HEK293T (cell line): ENCODE measurements at regions not wholly inside any gene's neighbourhood (a gene's known extent, or its start where the extent isn't known, plus 50 kb on each side); places are given as distances from the start of the nearest gene placed in this dataset.

ENCODE experiments used
- ARNT ChIP-seq: fragments of 450-650 bp; IDR thresholded peaks from 2 replicates; pipeline ENCODE4 v1.6.1; 2017; ENCODE audit warnings: mild to moderate bottlenecking
- BHLHE40 ChIP-seq: fragments of 450-650 bp; IDR thresholded peaks from 2 replicates; pipeline ENCODE4 v1.6.1; 2016; ENCODE audit warnings: mild to moderate bottlenecking, moderate library complexity, borderline replicate concordance
- CTBP1 ChIP-seq: fragments of 450-650 bp; IDR thresholded peaks from 2 replicates; pipeline ENCODE4 v1.6.1; 2016; ENCODE audit warnings: borderline replicate concordance
- ELF4 ChIP-seq: fragments of 450-650 bp; IDR thresholded peaks from 2 replicates; pipeline ENCODE4 v1.6.1; 2017; ENCODE audit warnings: antibody characterized with exemption
- FOXA1 ChIP-seq: fragments of 450-650 bp; IDR thresholded peaks from 2 replicates; pipeline ENCODE4 v1.6.1; 2016; ENCODE audit warnings: mild to moderate bottlenecking
- FOXK2 ChIP-seq: fragments of 450-650 bp; IDR thresholded peaks from 2 replicates; pipeline ENCODE4 v1.6.1; 2016; ENCODE audit warnings: mild to moderate bottlenecking
- FOXM1 ChIP-seq: fragments of 450-650 bp; IDR thresholded peaks from 2 replicates; pipeline ENCODE4 v1.6.1; 2017; ENCODE audit warnings: mild to moderate bottlenecking, borderline replicate concordance
- HDGF ChIP-seq: fragments of 450-650 bp; IDR thresholded peaks from 2 replicates; pipeline ENCODE4 v1.6.1; 2017; ENCODE audit warnings: antibody characterized with exemption, borderline replicate concordance
- LEF1 ChIP-seq: fragments of 450-650 bp; IDR thresholded peaks from 2 replicates; pipeline ENCODE4 v1.6.1; 2017; ENCODE audit warnings: mild to moderate bottlenecking, borderline replicate concordance
- SP1 ChIP-seq: fragments of 450-650 bp; IDR thresholded peaks from 2 replicates; pipeline ENCODE4 v1.6.1; 2017
- SUZ12 ChIP-seq: fragments of 450-650 bp; IDR thresholded peaks from 2 replicates; pipeline ENCODE4 v1.6.1; 2016; ENCODE audit warnings: mild to moderate bottlenecking
- TARDBP ChIP-seq: fragments of 450-650 bp; IDR thresholded peaks from 2 replicates; pipeline ENCODE4 v1.6.1; 2016
- ZNF384 ChIP-seq: fragments of 450-650 bp; IDR thresholded peaks from 2 replicates; pipeline ENCODE4 v1.6.1; 2016
- TF ChIP-seq, protein P1 (sequence below): fragments of 450-650 bp; IDR thresholded peaks from 2 replicates; pipeline ENCODE4 v1.6.1; 2016

DNA sequence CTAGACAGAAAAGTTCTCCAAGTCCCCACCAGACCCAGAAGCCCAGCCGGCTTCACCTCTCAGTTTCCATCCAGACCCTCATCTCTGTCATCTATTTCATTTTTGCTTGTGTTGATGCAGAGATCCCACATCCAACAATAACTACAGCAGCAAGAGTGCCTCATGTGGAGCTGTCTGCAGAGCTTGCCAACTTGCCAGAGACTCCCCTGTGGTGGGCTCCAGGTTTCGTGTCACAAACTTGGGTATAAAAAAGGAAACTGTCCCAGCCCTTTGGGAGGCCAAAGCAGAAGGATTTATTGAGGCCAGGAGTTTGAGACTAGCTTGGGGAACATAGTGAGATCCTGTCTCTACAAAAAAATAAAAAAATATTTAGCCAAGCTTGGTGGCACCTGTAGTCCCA is 182.4 kb upstream of the ATP10A start:
- TF ChIP-seq HDGF (no peak), ELF4 (no peak), SUZ12 (no peak), FOXA1 (no peak), SP1 (no peak), BHLHE40 (no peak), FOXK2 (no peak), ZNF384 (no peak), LEF1 (no peak), TARDBP (no peak), CTBP1 (no peak), FOXM1 (no peak), ARNT (no peak)
- TF ChIP-seq, protein P1, sequence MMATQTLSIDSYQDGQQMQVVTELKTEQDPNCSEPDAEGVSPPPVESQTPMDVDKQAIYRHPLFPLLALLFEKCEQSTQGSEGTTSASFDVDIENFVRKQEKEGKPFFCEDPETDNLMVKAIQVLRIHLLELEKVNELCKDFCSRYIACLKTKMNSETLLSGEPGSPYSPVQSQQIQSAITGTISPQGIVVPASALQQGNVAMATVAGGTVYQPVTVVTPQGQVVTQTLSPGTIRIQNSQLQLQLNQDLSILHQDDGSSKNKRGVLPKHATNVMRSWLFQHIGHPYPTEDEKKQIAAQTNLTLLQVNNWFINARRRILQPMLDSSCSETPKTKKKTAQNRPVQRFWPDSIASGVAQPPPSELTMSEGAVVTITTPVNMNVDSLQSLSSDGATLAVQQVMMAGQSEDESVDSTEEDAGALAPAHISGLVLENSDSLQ, result no peak
